HG02763 (cell line): ENCODE measurements at regions not wholly inside any gene's neighbourhood (a gene's known extent, or its start where the extent isn't known, plus 50 kb on each side); places are given as distances from the start of the nearest gene placed in this dataset.

Experiments used
- ATAC-seq: cut with Tn5 transposase; IDR thresholded peaks from one replicate; pipeline ENCODE4 v1.9.1; 2021; ENCODE audit warnings: mild to moderate bottlenecking, moderate library complexity; ENCODE audit not compliant: unreplicated experiment

DNA sequence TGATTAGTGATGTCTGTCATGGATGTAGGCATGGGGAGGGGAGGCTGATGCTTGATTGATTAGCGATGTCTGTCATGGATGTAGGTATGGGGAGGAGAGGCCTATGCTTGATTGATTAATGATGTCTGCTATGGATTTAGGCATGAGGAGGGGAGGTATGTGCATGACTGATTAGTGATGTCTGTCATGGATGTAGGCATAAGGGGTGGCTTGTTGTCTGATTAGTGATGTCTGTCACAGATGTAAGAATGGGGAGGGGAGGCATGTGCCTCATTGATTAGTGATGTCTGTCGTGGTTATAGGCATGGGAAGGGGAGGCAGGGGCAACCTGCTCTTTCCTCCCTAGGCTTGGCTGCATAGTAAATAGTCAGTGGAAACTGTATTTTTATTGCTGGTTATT, 409.4 kb downstream of the HAPSTR1 start:
- ATAC-seq, result no peak

DNA sequence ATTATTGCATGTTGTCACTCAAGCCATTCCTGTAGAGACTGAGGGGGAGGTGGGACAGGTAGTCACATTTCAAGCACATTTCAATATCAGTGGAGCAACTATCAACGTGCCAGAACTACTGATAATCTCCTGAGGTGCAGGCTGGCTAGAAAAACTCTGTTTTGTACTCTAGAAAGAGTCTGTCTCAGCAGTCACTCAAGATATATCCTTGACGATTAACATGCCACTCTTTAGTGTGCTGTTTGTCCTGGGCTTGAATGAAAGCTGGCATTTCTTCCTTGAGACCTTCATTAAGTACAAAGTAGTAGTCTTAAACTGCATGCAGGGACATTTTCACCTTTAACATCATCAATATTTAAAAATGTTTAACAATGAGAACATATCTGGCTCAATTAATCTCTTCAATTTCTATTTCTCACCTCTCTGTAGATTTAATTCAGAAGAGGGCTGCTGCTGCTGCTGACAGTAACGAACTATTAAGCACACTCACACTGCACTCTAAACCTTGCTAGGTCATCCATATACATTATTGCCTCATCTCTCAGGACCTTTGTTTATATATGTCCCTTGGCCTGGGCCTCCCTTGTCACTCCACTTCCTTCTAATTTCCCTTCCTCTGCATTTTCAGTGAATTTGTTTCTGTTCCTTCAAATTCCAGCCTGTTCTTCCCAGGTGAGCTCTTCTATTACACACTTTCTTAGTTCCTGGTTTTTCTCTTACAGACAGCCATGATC, 412.0 kb downstream of the HAPSTR1 start:
- no peak for ATAC-seq

DNA sequence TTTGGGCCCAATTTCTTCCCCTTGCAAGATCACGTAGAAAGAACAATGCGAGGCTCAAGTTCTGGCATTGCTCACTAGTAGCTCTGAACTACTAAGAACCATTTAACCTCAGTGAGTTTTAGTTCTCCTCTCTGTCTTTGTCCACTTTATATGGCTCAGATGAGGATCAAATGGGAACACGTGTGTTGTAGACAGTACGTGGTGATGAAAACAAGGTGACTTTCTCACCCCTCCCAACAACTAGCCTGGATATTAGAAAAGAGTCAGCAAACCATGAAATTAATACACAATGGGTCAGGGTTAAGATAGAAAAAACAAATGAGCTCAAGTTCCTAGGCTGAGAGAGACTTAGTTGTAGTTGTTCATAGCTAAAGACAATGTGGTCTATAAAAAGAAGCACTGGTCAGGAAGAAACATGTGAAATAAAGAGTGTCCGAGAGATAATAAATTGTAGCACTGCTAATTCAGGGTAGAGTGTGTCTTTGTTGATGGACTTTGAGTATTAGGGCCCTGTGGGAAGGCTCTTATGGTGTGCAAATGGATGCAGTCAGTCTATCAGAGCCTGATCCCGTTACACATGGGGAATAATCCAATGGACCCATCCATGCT, 417.0 kb downstream of the HAPSTR1 start:
- ATAC-seq, result no peak

DNA sequence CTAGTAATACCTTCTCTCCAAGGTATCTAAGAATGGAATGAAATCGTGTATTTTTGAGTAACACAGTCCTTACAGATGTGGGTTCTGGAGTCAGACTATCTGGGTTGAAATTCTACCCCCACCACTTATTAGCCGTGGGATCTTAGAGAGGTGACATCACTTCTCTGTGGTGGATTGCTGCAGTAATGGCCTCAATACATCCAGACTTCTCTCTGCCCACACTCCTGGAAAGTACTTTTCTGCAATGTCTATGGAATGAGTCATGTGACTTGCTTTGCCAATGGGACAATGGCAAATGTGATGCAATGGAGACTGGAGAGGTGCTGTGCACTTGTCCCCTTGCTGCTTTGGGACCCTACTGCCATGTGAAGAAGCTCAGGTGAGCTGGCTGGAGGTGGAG, 418.2 kb downstream of the HAPSTR1 start:
- no peak for ATAC-seq

DNA sequence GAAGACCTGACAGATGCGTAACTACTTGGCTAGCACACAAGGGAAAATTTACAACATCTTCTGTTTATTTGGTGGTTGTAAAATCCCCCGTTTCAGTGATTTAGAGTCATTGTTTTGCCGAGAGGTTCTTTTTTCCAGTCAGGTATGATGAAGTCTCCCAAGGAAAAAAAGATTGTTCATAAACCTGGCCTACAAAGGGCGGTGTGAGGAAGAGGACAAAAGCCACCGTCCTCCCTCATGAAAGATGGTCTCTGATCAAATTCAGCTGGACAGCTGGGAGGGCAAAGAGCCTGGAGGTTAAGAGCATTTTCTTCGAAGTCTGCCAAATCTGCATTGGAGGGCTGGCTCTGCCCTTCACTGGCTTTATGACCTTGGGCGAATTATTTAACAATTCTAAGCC, 419.9 kb downstream of the HAPSTR1 start:
- ATAC-seq, result no peak

DNA sequence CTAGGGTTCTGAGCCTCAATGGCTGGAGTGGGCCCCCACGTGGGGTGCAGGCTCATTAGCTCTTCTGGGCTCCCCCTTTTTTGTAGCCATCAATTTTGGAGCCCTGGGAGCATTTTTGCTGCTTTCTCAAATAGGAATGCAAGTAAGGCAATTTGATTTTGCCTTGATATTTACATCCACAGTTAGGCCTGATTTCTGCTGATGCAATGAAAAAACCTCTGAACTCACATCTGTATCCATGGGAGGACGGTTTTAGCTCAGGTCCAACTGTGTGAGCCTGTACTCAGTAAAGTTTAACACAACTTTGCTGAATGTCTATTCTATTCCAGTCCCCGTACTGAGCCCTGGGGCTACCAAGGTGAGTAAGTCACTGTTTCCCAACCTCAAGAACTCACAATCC, 425.0 kb downstream of the HAPSTR1 start:
- ATAC-seq, result no peak

DNA sequence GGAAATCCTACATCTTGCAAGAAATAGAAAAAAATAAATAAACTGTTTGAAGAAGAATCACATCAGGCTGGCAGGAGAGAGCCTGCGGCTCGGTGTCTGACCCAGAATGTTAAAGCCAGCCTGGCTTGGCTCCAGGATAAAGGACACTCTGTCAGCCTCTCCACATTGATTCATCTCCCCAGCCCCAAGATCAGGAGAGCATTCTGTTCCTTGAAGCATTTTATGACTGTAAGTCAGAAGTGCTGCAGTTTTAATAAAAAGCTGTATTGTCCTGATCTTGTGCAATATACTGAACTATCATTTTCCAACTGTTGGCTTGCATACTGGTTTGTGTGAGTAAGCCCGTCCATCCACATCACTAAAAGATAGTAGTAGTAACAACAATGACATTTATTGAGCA, 426.6 kb downstream of the HAPSTR1 start:
- ATAC-seq, result no peak

DNA sequence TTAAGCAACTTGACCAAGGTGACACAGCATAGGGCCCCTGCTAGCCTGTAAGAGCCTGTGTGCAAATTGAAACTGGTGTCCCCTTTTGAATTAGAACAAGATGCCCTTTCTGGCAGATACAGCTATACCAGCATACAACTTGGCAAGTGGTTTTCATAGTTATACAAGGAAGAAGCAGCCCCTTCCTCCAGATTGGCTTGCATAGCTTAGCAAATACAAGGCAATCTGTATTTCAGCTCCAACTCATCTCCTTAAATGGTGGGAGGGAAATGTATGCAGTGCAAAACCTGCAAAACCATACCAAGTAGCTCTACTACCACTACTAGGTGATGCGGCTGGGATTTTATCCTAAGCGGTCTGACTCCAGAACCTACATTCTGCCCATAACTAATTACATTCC, 427.1 kb downstream of the HAPSTR1 start:
- no peak for ATAC-seq

DNA sequence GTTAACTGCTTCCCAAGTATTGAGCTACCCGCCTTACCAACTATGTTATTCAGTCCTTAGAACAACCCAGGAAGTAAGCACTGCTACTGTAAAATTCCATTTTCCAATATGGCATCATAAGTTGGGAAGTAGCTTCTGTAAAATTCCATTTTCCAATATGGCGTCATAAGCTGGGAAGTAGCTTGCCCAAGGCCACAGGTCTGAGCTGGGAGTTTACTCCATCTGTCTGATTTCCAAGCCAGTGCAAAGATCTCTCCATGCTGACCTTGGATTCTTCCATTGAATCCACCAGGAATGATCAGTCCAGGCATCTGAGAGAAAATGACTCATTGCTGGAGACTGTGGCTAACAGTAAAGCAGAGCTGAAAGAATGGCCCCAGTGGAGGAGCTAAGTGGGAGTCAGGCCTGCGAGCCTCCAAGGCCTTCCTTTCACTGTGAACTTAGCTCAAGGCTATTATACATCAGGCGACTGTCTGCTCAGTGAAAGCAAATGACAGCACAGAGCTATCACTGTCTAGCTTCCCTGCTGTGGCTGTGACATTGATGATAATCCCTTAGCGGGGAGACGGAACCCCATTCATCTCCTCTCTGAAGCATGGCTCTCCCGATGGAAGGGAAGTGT, 430.4 kb downstream of the HAPSTR1 start:
- ATAC-seq, result no peak

DNA sequence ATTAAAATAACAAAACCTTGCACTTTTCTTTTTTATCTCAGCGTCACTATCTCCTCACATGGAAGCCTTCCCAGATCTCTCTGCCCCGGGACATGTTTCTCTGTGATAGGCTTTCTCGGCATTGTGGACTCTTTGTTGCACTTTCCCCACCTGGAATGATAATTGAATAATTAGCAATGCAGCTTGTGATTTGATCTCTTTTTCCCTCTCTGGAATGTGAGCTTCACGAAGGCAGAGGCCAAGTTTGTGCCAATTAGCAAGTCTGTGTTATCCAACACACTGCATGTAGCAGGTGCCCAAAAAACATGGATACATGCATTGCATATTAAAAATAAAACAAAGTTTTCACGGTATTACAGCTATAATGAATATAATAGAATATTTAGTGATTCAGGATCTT, 431.2 kb downstream of the HAPSTR1 start:
- ATAC-seq, result no peak

DNA sequence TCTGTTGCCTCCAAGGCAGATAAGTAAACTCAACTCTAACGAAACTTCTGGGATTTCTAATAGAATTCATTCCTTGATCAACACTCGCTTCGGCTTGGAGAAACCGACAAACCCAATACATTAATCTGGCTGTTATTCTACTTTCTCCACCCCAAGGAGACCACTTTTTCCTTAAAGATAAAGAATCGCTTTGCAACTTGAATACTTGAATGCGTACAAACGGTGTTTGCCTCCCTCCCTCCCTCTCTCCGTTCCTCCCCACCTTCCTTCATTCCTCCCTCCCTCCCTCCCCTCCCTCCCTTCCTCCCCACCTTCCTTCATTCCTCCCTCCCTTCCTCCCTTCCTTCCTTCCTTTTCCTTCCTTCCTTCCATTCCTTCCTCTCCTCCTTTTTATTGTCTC, 432.6 kb downstream of the HAPSTR1 start:
- ATAC-seq, result no peak

DNA sequence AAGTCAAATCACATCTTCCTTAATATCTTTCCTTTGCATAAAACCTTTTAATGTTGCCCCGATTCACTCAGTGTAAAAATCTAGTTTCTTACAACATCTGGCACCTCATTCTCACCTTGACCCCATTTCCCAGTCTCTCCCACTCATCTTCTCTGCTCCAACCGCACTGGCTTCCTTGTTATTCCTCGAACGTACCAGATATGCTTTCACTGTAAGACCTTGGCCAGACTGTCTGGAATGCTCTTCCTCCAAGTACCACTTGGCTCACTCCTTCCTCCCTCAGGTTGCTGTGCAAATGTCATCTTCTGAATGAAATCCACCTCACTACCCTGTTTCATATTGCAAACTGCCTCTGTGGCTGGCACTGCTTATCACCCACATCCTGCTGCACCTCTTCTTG, 433.6 kb downstream of the HAPSTR1 start:
- no peak for ATAC-seq

DNA sequence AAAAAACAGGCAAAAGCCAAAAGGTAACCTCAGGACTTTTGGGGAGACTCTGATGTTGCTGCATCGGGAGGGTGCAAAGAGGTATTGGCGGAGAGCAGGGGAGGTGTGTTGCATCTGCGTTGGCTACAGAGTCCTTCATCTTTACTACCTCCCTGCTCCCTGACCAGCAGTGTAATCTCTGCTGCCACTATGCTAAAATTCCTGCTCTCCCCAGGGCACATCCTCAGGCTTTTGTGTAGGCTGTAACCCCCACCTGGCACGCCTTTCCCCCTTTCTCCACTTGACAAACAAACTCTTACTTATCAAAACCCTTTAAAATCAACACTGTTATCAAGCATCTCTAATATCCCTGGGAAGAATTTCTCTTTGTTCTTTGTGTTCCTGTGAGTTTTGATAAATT, 435.3 kb downstream of the HAPSTR1 start:
- ATAC-seq, result no peak

DNA sequence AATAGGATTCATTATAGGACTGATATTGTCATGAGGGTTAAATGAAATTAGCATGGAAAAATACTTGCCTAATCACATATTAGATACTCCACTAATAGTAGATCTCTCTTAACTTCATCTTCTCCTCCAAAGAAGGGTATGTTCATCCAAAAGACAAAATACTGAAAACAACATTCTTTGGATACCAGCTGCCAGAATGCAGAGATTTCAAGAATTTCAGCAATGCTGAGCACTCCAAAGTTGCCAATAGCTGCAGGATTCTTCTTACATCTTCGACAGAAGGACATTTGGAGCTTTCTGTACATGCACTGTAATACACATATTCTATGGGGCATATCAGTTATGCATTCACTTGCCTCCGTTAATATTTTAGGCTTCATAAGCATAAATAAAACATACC, 436.5 kb downstream of the HAPSTR1 start:
- ATAC-seq, result no peak

DNA sequence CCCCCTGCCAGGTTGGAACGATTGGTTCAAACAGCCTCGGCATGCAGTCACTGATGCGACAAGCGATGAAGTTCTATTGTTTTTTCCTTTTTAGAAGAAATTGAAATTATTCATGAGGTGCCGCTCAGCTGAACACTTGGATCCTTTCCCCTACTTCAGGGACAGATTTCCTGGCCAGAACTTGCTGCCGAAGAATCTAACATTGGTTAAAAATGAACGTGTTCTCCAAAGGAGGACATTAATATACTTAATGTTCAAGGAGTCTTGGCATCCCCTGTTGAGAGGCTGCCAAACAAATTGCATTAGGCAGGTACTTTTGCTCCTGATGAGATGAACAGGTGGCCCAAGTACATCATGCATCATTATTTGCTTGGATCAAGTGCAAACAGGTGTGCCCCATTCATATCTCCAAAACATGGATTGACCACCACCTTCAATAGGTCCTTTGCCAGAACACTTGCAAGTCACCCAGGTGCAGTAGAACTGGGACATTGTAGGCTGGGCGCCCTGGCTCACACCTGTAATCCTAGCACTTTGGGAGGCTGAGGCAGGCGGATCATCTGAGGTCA, 437.2 kb downstream of the HAPSTR1 start:
- no peak for ATAC-seq

DNA sequence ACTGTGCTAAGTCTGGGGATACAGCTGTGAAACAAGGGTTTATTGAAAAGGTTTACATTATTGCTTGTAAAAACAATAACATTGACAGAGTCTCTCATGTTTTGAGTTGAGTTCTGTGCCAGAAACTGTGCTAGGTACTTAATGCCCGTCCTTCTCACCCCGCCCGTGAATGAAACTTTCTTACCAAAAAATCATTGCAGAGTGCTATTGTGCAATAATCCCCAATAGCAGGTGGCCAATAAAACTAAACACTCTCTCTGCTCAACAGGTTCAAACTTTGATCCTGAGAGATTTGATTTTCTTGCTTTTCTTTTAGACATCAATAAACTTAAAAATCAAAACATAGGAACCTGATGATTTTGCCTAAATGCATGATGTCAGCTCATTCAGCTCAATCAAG, 441.6 kb downstream of the HAPSTR1 start:
- ATAC-seq, result no peak

DNA sequence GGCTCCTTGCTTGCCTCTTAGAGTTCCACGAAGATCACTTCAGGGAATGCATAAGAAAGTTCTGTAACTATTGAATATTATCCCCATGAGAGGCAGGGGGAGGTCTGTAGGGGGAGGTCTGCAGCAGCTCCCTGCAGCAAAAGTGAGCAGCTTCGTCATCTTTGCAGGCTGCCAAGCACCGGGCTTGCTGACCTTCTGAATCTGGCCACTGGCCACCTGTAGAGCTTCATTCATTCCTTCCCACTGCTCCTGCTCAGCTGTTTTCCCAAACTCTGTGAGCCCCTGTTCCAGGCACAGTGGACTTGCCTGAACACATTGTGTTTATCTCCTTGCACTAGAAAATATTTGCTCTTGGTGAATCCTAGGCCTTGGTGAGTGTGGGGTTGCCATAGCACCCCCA, 443.3 kb downstream of the HAPSTR1 start:
- ATAC-seq, result no peak

DNA sequence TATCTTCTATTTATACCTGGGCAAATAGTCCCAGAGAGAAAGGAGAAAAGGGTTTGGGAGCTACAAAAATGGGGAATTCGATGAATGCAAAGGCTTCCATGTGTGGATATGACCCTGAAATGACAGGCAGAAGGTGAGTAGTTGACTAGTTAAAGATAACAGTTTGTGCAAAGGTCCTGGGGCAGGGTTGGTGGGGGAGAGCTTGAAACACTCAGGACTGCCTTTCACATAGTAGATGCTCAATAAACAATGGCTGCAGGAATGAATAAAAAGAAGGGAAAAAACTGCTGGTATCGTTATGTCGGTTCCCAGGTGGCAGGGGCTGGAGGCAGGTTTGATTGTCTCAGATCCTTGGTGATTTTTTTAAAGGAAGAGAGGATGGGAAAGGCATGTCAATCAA, 445.5 kb downstream of the HAPSTR1 start:
- ATAC-seq, result no peak

DNA sequence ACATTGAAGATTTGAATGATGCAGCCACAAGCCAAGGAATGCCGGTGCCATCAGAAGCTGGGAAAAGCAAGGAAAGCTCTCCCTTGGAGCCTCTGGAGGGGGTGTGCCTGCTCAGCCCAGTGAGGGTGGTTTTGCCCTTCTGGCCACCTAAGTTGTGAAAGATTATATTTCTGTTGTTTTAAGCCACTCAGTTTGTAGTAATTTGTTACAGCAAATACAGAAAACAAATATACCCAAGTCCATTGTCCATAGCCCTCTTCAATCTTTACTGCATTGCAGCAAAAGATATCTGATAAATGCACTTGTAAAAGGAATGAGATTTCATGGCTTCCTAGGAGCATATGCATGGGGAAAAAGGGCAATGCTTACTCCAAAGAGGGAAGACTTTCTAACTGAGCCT, 447.9 kb downstream of the HAPSTR1 start:
- no peak for ATAC-seq

DNA sequence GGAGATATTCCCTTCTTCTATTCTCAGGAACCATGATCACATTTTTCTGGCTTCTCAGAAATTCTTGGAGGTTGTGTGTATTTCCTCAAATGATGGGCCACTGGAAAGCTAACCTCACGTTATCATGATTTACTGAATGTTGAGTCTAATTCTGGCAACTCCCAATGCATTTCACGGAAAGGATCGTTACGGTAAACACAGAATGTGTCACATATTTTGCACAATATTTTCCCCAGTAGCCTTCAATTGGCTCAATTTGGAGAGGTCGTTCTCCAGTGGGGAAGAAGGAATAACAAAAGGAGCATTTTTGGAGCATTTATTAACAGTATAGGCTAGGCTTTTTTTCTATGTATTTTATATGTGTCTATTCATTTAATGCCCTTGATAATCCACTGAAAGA, 450.3 kb downstream of the HAPSTR1 start:
- no peak for ATAC-seq

DNA sequence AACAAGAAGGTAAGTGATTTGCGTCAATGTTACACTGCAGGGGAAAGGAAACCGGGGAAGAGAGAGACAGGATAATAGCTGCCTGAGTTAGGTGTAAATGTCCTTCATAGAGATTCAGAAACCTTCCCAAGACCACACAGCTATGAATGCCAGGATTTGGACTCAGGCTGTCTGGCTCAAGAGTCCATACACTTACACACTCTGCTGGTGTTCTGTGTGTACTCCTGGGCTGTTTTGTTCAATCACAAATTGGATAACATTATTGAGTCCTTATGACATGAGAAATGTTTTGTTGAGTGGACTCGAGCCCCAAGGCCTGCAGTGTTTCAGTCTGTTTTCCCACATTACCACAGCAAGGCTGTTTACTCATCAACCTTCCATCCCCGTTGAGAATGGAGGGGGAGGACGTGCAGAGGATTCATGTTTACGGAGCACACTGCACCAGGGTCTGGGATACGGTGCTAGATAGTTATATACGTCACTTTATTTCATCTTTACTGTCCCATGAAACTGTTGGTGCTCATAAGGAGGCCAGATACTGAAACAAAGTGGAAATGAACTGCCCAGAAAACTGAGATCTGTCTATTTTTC, 450.8 kb downstream of the HAPSTR1 start:
- ATAC-seq, result no peak
